CD14-positive monocyte (primary cell): ENCODE measurements at regions not wholly inside any gene's neighbourhood (a gene's known extent, or its start where the extent isn't known, plus 50 kb on each side); places are given as distances from the start of the nearest gene placed in this dataset.
"Not testable (repeated sequence)": the region's sequence is repeated elsewhere in the genome, so short reads cannot be mapped to it uniquely, and the experiment has no call there.

ENCODE experiments used
- DNase-seq, 3 donors: peaks; one replicate each; pipeline ENCODE4 v3.0.0-alpha.2; 2011 to 2022
- H2AFZ ChIP-seq: 2 replicates; pipeline ENCODE4 v1.6.0; 2012; ENCODE audit warnings: mild to moderate bottlenecking, low read depth, low read length, inconsistent platforms; ENCODE audit not compliant: insufficient read depth, poor library complexity, severe bottlenecking
- H3K27ac ChIP-seq, 2 donors: 1 replicate in 1 of 2; 2 replicates in 1 of 2; pipeline ENCODE4 v1.5.1; 2012 to 2013; ENCODE audit warnings: low read length in 2 of 2, control low read depth in 1 of 2, inconsistent platforms in 1 of 2, low read depth in 1 of 2, mild to moderate bottlenecking in 1 of 2
- H3K27me3 ChIP-seq, 2 donors: one replicate each; pipeline versions ENCODE4 v1.6.0 to v1.6.1; 2011 to 2013; ENCODE audit warnings: low read length in 2 of 2; ENCODE audit not compliant: control insufficient read depth in 2 of 2, insufficient read depth in 2 of 2
- H3K36me3 ChIP-seq, 2 donors: replicated peaks in 1 of 2; 1 replicate in 1 of 2; 2 replicates in 1 of 2; pipeline versions ENCODE4 v1.5.1 to v1.6.1; 2012 to 2013; ENCODE audit warnings: low read length in 2 of 2, control low read depth in 1 of 2, inconsistent platforms in 1 of 2, mild to moderate bottlenecking in 1 of 2; ENCODE audit not compliant: insufficient read depth in 2 of 2, control insufficient read depth in 1 of 2
- H3K4me1 ChIP-seq, 2 donors: 1 replicate in 1 of 2; 2 replicates in 1 of 2; pipeline versions ENCODE4 v1.5.1 to v1.6.1; 2012 to 2013; ENCODE audit warnings: low read length in 2 of 2, control low read depth in 1 of 2, inconsistent platforms in 1 of 2, mild to moderate bottlenecking in 1 of 2, moderate library complexity in 1 of 2; ENCODE audit not compliant: insufficient read depth in 2 of 2, control insufficient read depth in 1 of 2
- H3K4me2 ChIP-seq: replicated peaks from 2 replicates; pipeline ENCODE3; 2012; ENCODE audit warnings: low read length, moderate library complexity, mild to moderate bottlenecking; ENCODE audit not compliant: poor library complexity, severe bottlenecking; ENCODE audit errors: extremely low read depth
- H3K4me3 ChIP-seq, 3 experiments: fragments of 200-600 bp in 1 of 3; sonication (generic) in 1 of 3; replicated peaks in 1 of 3; 1 replicate in 2 of 3; 2 replicates in 1 of 3; pipeline ENCODE4 v1.5.1; 2011 to 2013; ENCODE audit warnings: low read length in 3 of 3, mild to moderate bottlenecking in 3 of 3, control low read depth in 2 of 3, low read depth in 2 of 3, inconsistent platforms in 1 of 3, moderate library complexity in 1 of 3
- H3K79me2 ChIP-seq: 2 replicates; pipeline ENCODE4 v1.6.0; 2012; ENCODE audit warnings: mild to moderate bottlenecking, control low read depth, inconsistent platforms, low read length, moderate library complexity; ENCODE audit not compliant: insufficient read depth
- H3K9ac ChIP-seq: 2 replicates; pipeline ENCODE4 v1.6.0; 2017; ENCODE audit warnings: low read length, mild to moderate bottlenecking; ENCODE audit not compliant: insufficient read depth, poor library complexity, severe bottlenecking
- H3K9me3 ChIP-seq, 2 donors: replicated peaks in 1 of 2; 1 replicate in 1 of 2; 2 replicates in 1 of 2; pipeline versions ENCODE4 v1.5.1 to v1.6.1; 2012 to 2013; ENCODE audit warnings: low read length in 2 of 2, control low read depth in 1 of 2; ENCODE audit not compliant: control insufficient read depth in 1 of 2, insufficient read depth in 1 of 2
- H4K20me1 ChIP-seq: 2 replicates; pipeline ENCODE4 v1.6.0; 2012; ENCODE audit warnings: mild to moderate bottlenecking, low read length, control low read depth, moderate library complexity; ENCODE audit not compliant: insufficient read depth
- H3K27ac Mint-ChIP-seq, 7 donors: one replicate each; pipeline ENCODE4 v1.8.0; 2020; ENCODE audit warnings: mild to moderate bottlenecking in 7 of 7, mixed read lengths in 7 of 7, moderate library complexity in 6 of 7, inconsistent platforms in 2 of 7
- H3K27me3 Mint-ChIP-seq, 3 donors: one replicate each; pipeline ENCODE4 v1.8.0; 2021 to 2022; ENCODE audit warnings: low read depth in 3 of 3, mild to moderate bottlenecking in 3 of 3, mixed read lengths in 3 of 3, moderate library complexity in 3 of 3, inconsistent platforms in 1 of 3
- H3K36me3 Mint-ChIP-seq, 2 donors: one replicate each; pipeline ENCODE4 v1.8.0; 2020; ENCODE audit warnings: mixed read lengths in 2 of 2, inconsistent platforms in 1 of 2, mild to moderate bottlenecking in 1 of 2
- H3K4me1 Mint-ChIP-seq: one replicate; pipeline ENCODE4 v1.8.0; 2020; ENCODE audit warnings: mild to moderate bottlenecking, mixed read lengths
- H3K4me3 Mint-ChIP-seq, 2 donors: one replicate each; pipeline ENCODE4 v1.8.0; 2020; ENCODE audit warnings: mild to moderate bottlenecking in 2 of 2, mixed read lengths in 2 of 2, moderate library complexity in 1 of 2
- H3K9me3 Mint-ChIP-seq, 7 donors: one replicate each; pipeline ENCODE4 v1.8.0; 2020 to 2022; ENCODE audit warnings: mixed read lengths in 7 of 7, mild to moderate bottlenecking in 6 of 7, moderate library complexity in 6 of 7, inconsistent platforms in 2 of 7
- CTCF ChIP-seq: fragments of 200-600 bp; IDR thresholded peaks from one replicate; pipeline ENCODE4 v1.8.0; 2022; ENCODE audit warnings: antibody characterized with exemption, mild to moderate bottlenecking
- WGBS: methylation state at CpG from one replicate; pipeline ENCODE4 v1.1.5; 2013; ENCODE audit warnings: missing lambda C conversion rate; ENCODE audit not compliant: insufficient coverage; 5-methylcytosine and 5-hydroxymethylcytosine counted together
- intact Hi-C, 2 donors: fragments of 100-400 bp; cut with micrococcal nuclease; formaldehyde crosslinking; loops; one replicate each; pipeline versions ENCODE4 v1.15.0 to v1.15.1; 2023

- H3K36me3 ChIP-seq = no peaks in the 10 kb centered on the region
- no peak for DNase-seq
- H3K27ac ChIP-seq = no peak overlapping the region
- H3K79me2 ChIP-seq = no peaks in the 10 kb centered on the region
- H3K4me3 Mint-ChIP-seq = no peak overlapping the region
- H3K4me1 Mint-ChIP-seq = peaks cover 31% of the 10 kb centered on the region
- H3K36me3 Mint-ChIP-seq = peaks cover 6 to 9% of the 10 kb centered on the region in 2 donors
- H3K9me3 Mint-ChIP-seq = peaks cover 21 to 35% (median 29%) of the 10 kb centered on the region in 7 donors
- no peak for TF ChIP-seq CTCF
- WGBS = 95% methylated on average over 5 of the region's 7 CpGs
- H3K9me3 ChIP-seq = peaks cover 7 to 44% of the 10 kb centered on the region in 2 donors
- intact Hi-C loops = no loop called here
- H3K9ac ChIP-seq = no peak overlapping the region
- H4K20me1 ChIP-seq = no peaks in the 10 kb centered on the region
- peaks cover 2 to 14% (median 7%) of the 10 kb centered on the region in 3 donors for H3K27me3 Mint-ChIP-seq
- peaks cover 0 to 2% of the 10 kb centered on the region in 2 donors for H3K27me3 ChIP-seq
- no peak overlapping the region for H3K4me2 ChIP-seq
- peak overlapping the region in 1 of 7 donors; percentile 35 for H3K27ac Mint-ChIP-seq
- no peak overlapping the region for H3K4me3 ChIP-seq
- no peak overlapping the region for H2AFZ ChIP-seq
- H3K4me1 ChIP-seq = peaks cover 18 to 25% of the 10 kb centered on the region in 2 donors
These were observed 112.7 kb upstream of the IQSEC1 start for GRCh38 chr3:13185737-13186434.

- H4K20me1 ChIP-seq, intact Hi-C loops, H3K4me1 Mint-ChIP-seq, H2AFZ ChIP-seq, H3K79me2 ChIP-seq, H3K36me3 ChIP-seq, H3K27ac Mint-ChIP-seq, H3K4me3 Mint-ChIP-seq, DNase-seq, H3K36me3 Mint-ChIP-seq, H3K4me3 ChIP-seq, H3K27ac ChIP-seq, H3K9ac ChIP-seq, H3K4me2 ChIP-seq, H3K4me1 ChIP-seq, H3K27me3 ChIP-seq: not testable (repeated sequence)
- Mint-ChIP-seq H3K9me3 (peaks cover 24 to 41% (median 37%) of the 10 kb centered on the region in 7 donors), H3K27me3 (peaks cover 0 to 14% (median 5%) of the 10 kb centered on the region in 3 donors)
- WGBS = 97% methylated on average over 17 of the region's 32 CpGs
- H3K9me3 ChIP-seq = peaks cover 20 to 31% of the 10 kb centered on the region in 2 donors
These were observed 106.5 kb upstream of the IQSEC1 start for GRCh38 chr3:13179582-13180210.
